Fibroblast of pulmonary artery (primary cell): ENCODE measurements at regions not wholly inside any gene's neighbourhood (a gene's known extent, or its start where the extent isn't known, plus 50 kb on each side); places are given as distances from the start of the nearest gene placed in this dataset.

Experiments
- DNase-seq: peaks from one replicate; pipeline ENCODE4 v3.0.0-alpha.2; 2010; ENCODE audit warnings: low read depth
- H3K4me3 ChIP-seq: replicated peaks from 2 replicates; pipeline ENCODE4 v1.5.1; 2011; ENCODE audit warnings: low read depth, mild to moderate bottlenecking, control low read depth, low read length, moderate library complexity
- CTCF ChIP-seq: IDR thresholded peaks from 2 replicates; pipeline ENCODE4 v1.5.1; 2011; ENCODE audit warnings: mild to moderate bottlenecking, control low read depth, low read length, inconsistent platforms; ENCODE audit errors: missing control alignments

- no peak for TF ChIP-seq CTCF
- DNase-seq = no peak
- H3K4me3 ChIP-seq = no peak overlapping the region
These were observed 525.3 kb downstream of the ZNF33B start for GRCh38 chr10:42113158-42113450.

GRCh38 chr10:42112331-42113157 is 525.8 kb downstream of the ZNF33B start:
- DNase-seq = no peak
- H3K4me3 ChIP-seq = no peak overlapping the region
- no peak for TF ChIP-seq CTCF

- no peak for DNase-seq
- H3K4me3 ChIP-seq = no peak overlapping the region
- no peak for TF ChIP-seq CTCF
These were observed 526.6 kb downstream of the ZNF33B start for GRCh38 chr10:42111661-42112330.

- H3K4me3 ChIP-seq = no peak overlapping the region
- TF ChIP-seq CTCF = no peak
- DNase-seq = no peak
These were observed 527.3 kb downstream of the ZNF33B start for GRCh38 chr10:42111076-42111475.
